HG02981 (cell line): ENCODE measurements at regions not wholly inside any gene's neighbourhood (a gene's known extent, or its start where the extent isn't known, plus 50 kb on each side); places are given as distances from the start of the nearest gene placed in this dataset.

Experiments
- ATAC-seq: cut with Tn5 transposase; IDR thresholded peaks from one replicate; pipeline ENCODE4 v1.9.1; 2021; ENCODE audit warnings: mild to moderate bottlenecking, moderate library complexity; ENCODE audit not compliant: unreplicated experiment

DNA sequence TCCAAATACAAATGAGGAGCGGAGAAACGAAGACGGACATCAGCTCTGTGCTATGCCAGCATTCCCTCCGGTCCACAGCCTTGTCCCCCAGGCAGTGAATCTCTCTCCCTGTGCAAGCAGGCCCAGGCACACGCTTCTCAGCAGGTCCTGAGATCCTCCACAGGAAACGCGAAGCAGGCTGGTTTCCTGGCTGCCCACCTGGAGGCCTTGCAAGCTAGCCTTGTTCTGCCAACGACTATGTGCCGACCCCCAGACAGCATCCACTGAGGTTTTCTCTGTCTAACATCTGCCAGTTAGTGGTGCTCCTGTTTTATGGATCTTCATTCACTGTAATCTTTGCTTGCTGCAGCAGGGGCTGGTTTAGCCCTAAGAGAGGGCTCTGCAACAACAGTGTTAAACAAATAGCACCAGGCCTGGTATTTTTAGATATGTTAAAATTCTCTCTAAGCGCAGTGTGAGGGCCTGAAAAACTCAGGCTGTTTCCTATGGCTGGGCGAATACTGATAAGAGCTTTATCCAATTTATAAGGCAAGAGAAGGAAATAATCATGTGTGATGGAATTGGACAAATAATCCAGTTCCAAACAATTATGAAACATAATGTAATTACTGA lies 386.0 kb upstream of the ARID1B start:
- no peak for ATAC-seq

- no peak for ATAC-seq
Observed at GRCh38 chr6:156390621-156391020, 386.6 kb upstream of the ARID1B start.

- ATAC-seq, result no peak
Observed at GRCh38 chr6:156389296-156389695, 387.9 kb upstream of the ARID1B start.

- no peak for ATAC-seq
Observed at GRCh38 chr6:156387472-156387871, 389.7 kb upstream of the ARID1B start.

- ATAC-seq, result no peak
Observed at GRCh38 chr6:156383059-156383458, 394.1 kb upstream of the ARID1B start.

DNA sequence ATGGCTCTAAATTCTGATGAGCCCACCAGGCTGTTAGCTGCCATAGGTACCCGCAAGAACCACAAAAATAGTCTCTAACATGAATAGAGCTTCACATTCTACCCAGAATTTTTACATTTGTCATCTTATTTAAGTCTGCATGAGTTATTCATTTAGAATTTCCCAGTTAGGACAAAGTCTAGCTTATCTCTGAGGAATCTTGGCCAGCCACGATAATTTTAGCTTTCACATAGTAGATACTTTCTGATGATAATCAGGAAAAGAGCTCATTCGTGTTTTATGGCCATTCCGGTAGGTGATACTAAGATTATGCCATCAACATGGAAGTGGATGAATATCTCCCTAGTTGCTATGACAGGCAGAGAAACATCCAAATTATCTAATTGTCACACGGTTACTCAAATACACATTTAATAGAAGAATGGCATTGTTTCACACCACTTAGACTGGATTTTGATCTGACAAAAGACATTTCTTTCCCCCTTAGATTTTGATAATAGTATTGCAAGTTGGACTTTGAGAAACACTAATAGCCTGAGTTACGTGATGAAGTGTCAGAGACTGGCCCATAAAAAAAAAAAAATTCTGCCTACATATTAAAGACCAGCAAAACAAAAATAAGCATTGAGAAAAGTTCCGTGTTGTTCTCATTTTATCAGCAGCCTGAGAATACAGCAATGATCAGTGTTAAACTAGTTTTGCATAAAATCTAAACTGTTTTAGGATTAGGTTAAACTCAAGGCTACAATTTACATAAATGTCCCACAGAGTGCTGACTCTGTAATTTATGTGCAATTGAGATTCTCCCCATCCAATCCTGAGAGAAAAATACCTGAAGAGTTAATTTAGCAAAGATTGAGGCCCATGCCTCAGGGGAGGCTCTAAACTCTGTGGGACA lies 397.5 kb upstream of the ARID1B start:
- ATAC-seq, result no peak

DNA sequence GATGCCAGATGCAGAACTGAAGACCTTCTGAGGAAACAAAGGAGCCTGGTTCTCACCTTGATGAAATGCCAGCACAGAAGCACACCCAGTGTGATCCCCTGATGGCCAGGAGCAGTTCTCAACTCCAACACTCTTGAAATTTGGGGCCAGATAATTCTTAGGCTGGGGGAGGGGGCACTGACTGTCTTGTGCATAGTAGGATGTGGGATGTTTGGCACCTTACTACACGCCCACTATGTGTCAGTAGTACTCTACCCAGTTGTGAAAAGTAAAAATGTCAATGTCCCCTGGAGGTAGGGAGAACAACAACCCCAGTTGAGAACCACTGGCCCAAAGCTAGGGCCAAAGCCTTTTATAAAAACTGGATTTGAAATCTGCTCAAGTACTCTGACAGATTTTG lies 398.3 kb upstream of the ARID1B start:
- ATAC-seq, result no peak

GRCh38 chr6:156376091-156376490 lies 401.1 kb upstream of the ARID1B start:
- ATAC-seq, result no peak

- ATAC-seq, result no peak
Observed at GRCh38 chr6:156359912-156360311, 417.3 kb upstream of the ARID1B start.

- no peak for ATAC-seq
Observed at GRCh38 chr6:156352861-156353260, 424.3 kb upstream of the ARID1B start.

GRCh38 chr6:156351346-156351966 lies 425.7 kb upstream of the ARID1B start:
- no peak for ATAC-seq

- ATAC-seq, result no peak
Observed at GRCh38 chr6:156350337-156350736, 426.8 kb upstream of the ARID1B start.

- no peak for ATAC-seq
Observed at GRCh38 chr6:156348849-156349248, 428.3 kb upstream of the ARID1B start.

DNA sequence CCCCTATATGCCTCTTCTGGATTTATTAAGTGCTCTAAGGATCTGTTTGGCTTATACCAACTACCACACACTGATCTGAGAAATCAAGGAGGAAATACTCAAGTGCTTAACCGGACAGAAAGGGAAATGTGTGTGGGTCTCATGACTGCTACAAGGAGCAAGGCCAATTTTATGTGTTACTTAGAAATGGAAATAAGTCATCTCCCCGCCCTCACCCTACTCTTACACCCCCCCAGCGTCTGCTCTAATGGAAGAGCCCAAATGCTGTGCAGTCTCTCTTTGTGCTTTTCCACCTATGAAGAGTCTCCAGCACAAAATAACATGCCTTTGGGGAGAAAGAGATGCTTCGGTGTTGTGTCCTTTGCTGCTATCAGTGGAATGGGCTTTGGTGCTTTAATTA lies 428.8 kb upstream of the ARID1B start:
- no peak for ATAC-seq

DNA sequence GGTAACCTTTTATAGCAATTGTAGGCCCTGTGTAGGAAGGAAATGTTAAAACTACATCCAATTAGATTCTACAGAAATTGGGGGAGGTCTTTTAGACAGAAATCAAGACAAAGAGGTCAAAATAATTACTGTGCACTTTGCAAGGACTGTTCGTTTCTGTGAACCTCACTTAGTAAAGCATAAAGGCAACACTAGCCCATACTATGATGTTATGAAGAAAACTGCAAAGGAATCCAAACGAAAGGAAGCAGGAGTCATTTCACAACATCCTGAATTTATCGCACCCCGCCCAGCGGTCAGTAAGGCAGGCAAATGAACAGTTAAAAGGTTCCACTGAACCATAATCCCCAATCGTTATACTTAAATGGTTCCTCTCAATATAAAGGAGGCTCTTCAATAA lies 429.5 kb upstream of the ARID1B start:
- ATAC-seq, result no peak

- ATAC-seq, result no peak
Observed at GRCh38 chr6:156347246-156347645, 429.9 kb upstream of the ARID1B start.

- no peak for ATAC-seq
Observed at GRCh38 chr6:156345700-156346099, 431.5 kb upstream of the ARID1B start.

GRCh38 chr6:156344491-156344890 lies 432.7 kb upstream of the ARID1B start:
- no peak for ATAC-seq

GRCh38 chr6:156337801-156338200 lies 439.4 kb upstream of the ARID1B start:
- ATAC-seq, result no peak

DNA sequence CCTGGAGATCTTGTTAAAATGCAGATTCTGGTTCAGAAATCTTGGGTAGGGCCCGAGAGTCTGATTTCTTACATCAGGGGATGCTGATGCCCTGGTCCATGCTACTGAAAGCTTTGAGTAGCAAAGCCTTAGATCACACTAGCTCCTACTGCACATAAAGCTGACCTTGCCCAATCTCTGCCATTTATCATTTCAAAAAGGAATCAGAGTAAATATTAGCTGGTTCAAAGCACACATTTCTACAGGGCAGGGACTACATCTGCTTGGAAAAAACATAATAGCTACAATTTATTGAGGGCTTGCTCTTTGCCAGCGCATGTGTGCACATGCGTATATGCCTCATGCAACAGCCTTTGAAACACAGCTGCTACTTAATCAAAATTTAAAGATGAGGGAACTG lies 440.4 kb upstream of the ARID1B start:
- ATAC-seq, result no peak

GRCh38 chr6:156336089-156336488 lies 441.1 kb upstream of the ARID1B start:
- ATAC-seq, result no peak

DNA sequence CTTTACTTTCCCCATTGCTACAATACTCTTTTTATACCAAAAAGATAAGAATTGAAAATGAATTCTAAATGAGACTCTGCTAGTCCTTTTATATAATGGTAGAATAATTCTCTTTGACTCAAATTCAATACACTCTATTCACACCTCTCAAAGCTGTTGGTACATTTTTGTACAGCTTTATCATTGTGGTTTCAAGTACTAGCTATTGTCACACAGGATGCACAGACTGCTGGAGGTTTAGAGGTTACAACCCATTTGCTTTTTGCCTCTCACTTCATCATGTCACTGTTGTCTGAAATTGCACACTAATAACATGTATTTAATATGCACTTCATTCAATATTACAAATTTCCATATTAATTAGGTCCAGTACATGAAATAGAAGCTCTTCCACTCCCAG lies 442.2 kb upstream of the ARID1B start:
- ATAC-seq, result no peak
